Kidney capillary endothelial cell (primary cell): ENCODE measurements at regions not wholly inside any gene's neighbourhood (a gene's known extent, or its start where the extent isn't known, plus 50 kb on each side); places are given as distances from the start of the nearest gene placed in this dataset.

Source experiments
- DNase-seq: peaks from one replicate; pipeline ENCODE4 v3.0.0-alpha.2; 2018; ENCODE audit warnings: low spot score

GRCh38 chr12:45629292-45629691, 100.2 kb upstream of the ARID2 start:
- no peak for DNase-seq

GRCh38 chr12:45633733-45634132, 95.8 kb upstream of the ARID2 start:
- DNase-seq = no peak

- no peak for DNase-seq
These were observed 95.1 kb upstream of the ARID2 start for GRCh38 chr12:45634273-45634917.

- DNase-seq = no peak
These were observed 92.3 kb upstream of the ARID2 start for GRCh38 chr12:45637242-45637641.

GRCh38 chr12:45637706-45638105, 91.8 kb upstream of the ARID2 start:
- DNase-seq = peak; percentile 62

GRCh38 chr12:45638386-45638785, 91.1 kb upstream of the ARID2 start:
- DNase-seq = no peak

- no peak for DNase-seq
These were observed 85.0 kb upstream of the ARID2 start for GRCh38 chr12:45644541-45644940.

GRCh38 chr12:45646851-45647581, 82.5 kb upstream of the ARID2 start:
- DNase-seq = no peak

GRCh38 chr12:45648070-45648469, 81.4 kb upstream of the ARID2 start:
- DNase-seq = no peak

- no peak for DNase-seq
These were observed 78.5 kb upstream of the ARID2 start for GRCh38 chr12:45651029-45651428.

- no peak for DNase-seq
These were observed 75.4 kb upstream of the ARID2 start for GRCh38 chr12:45654002-45654665.

GRCh38 chr12:45655186-45655585, 74.3 kb upstream of the ARID2 start:
- no peak for DNase-seq

GRCh38 chr12:45655743-45656142, 73.8 kb upstream of the ARID2 start:
- DNase-seq = no peak

GRCh38 chr12:45658020-45658419, 71.5 kb upstream of the ARID2 start:
- no peak for DNase-seq

GRCh38 chr12:45660330-45660729, 69.2 kb upstream of the ARID2 start:
- peak; percentile 62 for DNase-seq

- DNase-seq = no peak
These were observed 66.1 kb upstream of the ARID2 start for GRCh38 chr12:45663455-45663854.

- no peak for DNase-seq
These were observed 63.6 kb upstream of the ARID2 start for GRCh38 chr12:45665941-45666340.

- no peak for DNase-seq
These were observed 63.1 kb upstream of the ARID2 start for GRCh38 chr12:45666396-45666795.

GRCh38 chr12:45666816-45667215, 62.7 kb upstream of the ARID2 start:
- no peak for DNase-seq

- no peak for DNase-seq
These were observed 61.7 kb upstream of the ARID2 start for GRCh38 chr12:45667761-45668160.

GRCh38 chr12:45668641-45669040, 60.9 kb upstream of the ARID2 start:
- DNase-seq = no peak

- DNase-seq = no peak
These were observed 60.4 kb upstream of the ARID2 start for GRCh38 chr12:45669093-45669492.

- no peak for DNase-seq
These were observed 59.7 kb upstream of the ARID2 start for GRCh38 chr12:45669792-45670191.
